ENCODE measurements at regions not wholly inside any gene's neighbourhood (a gene's known extent, or its start where the extent isn't known, plus 50 kb on each side); places are given as distances from the start of the nearest gene placed in this dataset.

- DNase-seq (ENCODE audit: low read depth, low spot score), result no peak
These were observed 297.8 kb upstream of the AZI2 start for GRCh38 chr3:28646435-28646834.

- no peak for DNase-seq (ENCODE audit: low read depth, low spot score)
These were observed 300.6 kb upstream of the AZI2 start for GRCh38 chr3:28649266-28649665.

DNA sequence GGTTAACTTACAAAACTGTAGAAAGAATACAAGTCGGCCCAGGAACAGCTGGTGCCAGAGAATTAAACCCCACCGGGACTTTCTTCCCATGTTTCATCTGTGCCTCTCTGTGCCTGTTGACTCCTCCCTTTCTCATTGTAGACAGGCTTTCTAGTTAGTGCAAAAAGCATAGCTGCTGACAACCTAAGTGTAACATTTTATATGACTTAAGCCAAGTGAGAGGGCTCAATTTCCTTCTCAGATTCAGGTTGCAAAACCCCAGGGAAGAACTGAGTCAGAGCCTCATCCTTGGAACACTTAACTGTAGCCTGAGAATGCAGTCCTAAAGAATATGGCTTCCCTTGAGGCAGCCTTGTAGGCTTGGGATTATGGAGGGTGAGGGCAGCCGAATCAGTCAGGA, 302.5 kb upstream of the AZI2 start:
- no peak for DNase-seq (ENCODE audit: low read depth, low spot score)

DNA sequence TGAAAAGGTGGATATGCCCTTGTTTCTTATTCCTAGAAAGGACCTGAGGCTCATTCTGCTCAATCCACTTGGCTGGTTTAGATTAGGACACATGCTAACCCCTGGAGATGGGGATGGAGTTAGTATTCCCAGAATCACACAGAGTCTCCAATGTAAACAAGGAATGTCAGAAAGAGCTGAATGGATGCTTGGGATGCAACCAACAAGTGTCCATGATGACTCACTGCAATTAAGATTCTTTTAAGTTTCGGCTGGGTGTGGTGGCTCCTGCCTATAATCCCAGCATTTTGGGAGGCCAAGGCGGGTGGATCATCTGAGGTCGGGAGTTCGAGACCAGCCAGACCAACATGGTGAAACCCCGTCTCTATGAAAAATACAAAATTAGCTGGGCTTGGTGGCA, 315.5 kb upstream of the AZI2 start:
- DNase-seq (ENCODE audit: low read depth, low spot score), result no peak

GRCh38 chr3:28667646-28668621, 319.3 kb upstream of the AZI2 start:
- peak; percentile 82 for DNase-seq (ENCODE audit: low read depth, low spot score)

DNA sequence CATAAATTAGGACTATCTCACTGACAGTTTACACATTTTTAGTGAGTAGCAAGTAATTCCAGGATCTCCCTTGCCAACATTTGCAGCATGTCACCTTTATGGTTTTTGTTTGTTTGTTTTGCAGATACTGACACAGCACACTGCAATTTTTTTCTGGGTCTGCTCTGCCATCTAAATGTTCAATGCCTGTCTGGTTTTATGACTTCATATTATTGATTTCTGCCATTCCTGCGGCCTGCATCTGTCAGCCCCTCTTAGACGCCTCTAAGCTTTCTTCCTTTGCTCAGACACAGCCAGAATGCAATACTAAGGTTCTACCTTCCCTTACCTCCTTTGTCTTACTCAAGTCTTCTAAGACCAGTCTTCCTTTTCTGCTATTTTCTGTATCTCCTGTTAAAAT, 321.2 kb upstream of the AZI2 start:
- DNase-seq (ENCODE audit: low read depth, low spot score), result no peak

DNA sequence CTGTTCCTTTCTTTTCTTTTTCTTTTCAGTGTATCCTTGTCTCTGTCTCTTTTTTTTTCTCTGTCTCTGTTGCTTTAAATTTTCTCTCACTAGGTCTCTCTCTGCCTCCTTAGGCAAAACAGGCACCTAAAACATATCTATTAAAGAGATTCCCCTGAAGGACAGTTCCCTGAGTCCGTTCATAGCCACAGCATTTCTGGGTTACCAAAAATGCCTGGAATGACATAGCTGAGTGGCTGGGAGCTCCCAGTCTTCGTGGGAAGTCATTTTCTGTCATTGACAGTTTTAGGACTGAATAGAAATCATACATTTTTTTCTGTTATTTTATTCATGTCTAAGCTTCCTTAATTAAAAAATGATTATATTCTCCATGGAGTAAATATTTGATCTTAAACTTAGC, 323.8 kb upstream of the AZI2 start:
- no peak for DNase-seq (ENCODE audit: low read depth, low spot score)

- no peak for DNase-seq (ENCODE audit: low read depth, low spot score)
These were observed 324.8 kb upstream of the AZI2 start for GRCh38 chr3:28673446-28673845.

- no peak for DNase-seq (ENCODE audit: low read depth, low spot score)
These were observed 325.6 kb upstream of the AZI2 start for GRCh38 chr3:28674212-28674611.

DNA sequence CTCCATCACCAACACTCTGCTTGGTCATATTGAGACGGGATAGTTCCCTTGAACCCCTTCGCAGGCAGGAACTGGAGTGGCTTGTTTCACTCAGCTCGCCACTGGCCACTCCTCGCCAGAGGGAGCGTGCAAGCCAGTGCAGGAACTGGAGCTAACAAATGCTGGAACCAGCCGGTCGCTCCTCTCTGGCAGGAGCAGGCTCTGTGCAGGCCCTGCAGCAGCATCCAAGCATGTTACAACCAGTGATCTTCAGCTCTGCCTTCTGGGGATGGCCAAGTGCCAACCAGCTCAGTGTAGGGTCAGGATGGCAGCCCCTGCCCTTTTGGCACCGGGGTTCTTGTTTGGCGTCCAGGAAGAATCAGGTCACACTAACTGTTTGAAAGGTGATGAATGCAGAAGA, 329.0 kb upstream of the AZI2 start:
- no peak for DNase-seq (ENCODE audit: low read depth, low spot score)

- DNase-seq (ENCODE audit: low read depth, low spot score), result no peak
These were observed 329.5 kb upstream of the AZI2 start for GRCh38 chr3:28678086-28678485.

GRCh38 chr3:28680050-28680449, 331.4 kb upstream of the AZI2 start:
- DNase-seq (ENCODE audit: low read depth, low spot score), result no peak

DNA sequence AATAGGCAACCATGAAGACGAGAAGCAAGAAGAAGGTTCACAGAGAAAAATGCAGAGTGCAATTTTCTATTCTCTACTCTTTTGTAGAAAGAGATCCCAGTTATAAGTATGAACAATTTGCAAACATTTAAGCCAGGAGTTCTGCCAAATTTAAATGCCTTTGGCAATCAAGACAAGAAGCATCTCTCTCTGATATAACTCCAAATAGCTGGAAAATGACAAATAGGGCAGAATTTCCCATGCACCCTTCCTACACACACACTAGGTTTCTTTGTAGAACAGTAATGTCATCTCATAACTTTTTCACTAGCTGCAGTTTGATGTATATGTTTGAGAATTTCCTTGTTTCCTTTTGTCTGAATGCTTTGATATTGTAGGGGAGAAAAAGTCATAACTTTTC, 333.5 kb upstream of the AZI2 start:
- no peak for DNase-seq (ENCODE audit: low read depth, low spot score)

- no peak for DNase-seq (ENCODE audit: low read depth, low spot score)
These were observed 341.6 kb upstream of the AZI2 start for GRCh38 chr3:28690176-28690575.

DNA sequence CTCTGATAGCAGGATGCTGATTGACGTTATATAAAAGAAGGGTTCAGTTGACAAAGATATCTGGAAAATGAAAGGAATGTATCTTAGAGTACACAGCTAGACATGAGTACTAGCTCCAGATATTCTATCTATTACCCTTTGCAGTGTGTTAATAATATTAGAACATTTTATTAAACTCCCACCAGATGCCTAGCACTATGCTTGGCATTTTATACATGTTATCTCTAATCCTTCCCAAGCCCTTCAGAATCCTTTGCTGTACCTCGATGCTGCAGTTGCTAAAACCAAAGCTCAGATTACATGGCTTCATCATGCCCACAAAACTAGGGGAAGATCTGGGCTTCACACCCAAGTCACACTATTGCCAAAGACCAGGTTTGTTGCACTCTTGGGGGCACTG, 350.1 kb upstream of the AZI2 start:
- no peak for DNase-seq (ENCODE audit: low read depth, low spot score)

GRCh38 chr3:28699283-28699682, 350.7 kb upstream of the AZI2 start:
- DNase-seq (ENCODE audit: low read depth, low spot score), result no peak

DNA sequence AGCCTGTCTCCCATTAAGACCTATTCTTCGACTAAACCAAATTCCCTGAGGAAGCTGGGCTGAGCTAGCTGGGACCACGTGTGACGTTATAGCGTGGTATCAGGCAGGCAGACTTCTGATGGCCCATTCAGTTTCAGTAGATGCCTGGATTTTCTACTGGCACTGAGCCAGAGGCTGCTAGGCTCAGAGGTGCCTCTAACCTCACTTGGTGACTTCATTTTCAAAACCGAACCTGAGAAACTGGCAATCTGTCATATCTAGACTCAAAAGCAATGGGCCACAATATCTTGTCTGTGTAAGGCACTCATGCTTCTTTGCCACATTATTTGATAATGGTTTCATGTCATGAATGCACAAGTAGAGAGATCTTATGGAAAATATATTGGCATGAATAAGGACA, 352.1 kb upstream of the AZI2 start:
- DNase-seq (ENCODE audit: low read depth, low spot score), result no peak

DNA sequence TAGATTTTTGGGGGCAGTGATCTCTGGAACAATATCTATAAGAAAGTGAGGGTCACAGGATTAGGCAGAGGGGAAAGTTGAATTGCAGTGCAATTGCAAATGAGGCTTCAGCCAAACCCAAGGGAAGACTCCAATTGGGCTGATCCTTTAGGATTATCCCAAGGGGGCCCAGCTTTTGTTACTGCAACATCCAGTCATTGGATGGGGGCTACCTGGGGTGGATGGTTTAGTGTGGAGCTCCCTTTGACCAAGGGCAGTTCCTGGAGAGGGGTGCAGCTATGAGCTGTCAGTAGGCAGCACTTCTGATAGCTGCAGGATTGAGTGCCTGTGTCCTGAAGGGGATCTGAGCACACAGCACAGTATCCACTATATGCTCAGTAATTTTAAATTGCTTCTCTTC, 355.2 kb upstream of the AZI2 start:
- no peak for DNase-seq (ENCODE audit: low read depth, low spot score)

GRCh38 chr3:28711293-28711692, 362.7 kb upstream of the AZI2 start:
- DNase-seq (ENCODE audit: low read depth, low spot score), result no peak

GRCh38 chr3:28716939-28717338, 368.3 kb upstream of the AZI2 start:
- no peak for DNase-seq (ENCODE audit: low read depth, low spot score)

- no peak for DNase-seq (ENCODE audit: low read depth, low spot score)
These were observed 369.6 kb upstream of the AZI2 start for GRCh38 chr3:28718074-28718849.

GRCh38 chr3:28726840-28727239, 378.2 kb upstream of the AZI2 start:
- DNase-seq (ENCODE audit: low read depth, low spot score), result peak; percentile 51

GRCh38 chr3:28727307-28727706, 378.7 kb upstream of the AZI2 start:
- DNase-seq (ENCODE audit: low read depth, low spot score), result no peak

Data from ELF-1 (cell line).